GM19455 (cell line): ENCODE measurements at regions not wholly inside any gene's neighbourhood (a gene's known extent, or its start where the extent isn't known, plus 50 kb on each side); places are given as distances from the start of the nearest gene placed in this dataset.

Source experiments
- ATAC-seq: cut with Tn5 transposase; IDR thresholded peaks from one replicate; pipeline ENCODE4 v1.9.1; 2021; ENCODE audit not compliant: unreplicated experiment

GRCh38 chrY:7979770-7980169, 1068.2 kb upstream of the AMELY start:
- ATAC-seq: no peak

DNA sequence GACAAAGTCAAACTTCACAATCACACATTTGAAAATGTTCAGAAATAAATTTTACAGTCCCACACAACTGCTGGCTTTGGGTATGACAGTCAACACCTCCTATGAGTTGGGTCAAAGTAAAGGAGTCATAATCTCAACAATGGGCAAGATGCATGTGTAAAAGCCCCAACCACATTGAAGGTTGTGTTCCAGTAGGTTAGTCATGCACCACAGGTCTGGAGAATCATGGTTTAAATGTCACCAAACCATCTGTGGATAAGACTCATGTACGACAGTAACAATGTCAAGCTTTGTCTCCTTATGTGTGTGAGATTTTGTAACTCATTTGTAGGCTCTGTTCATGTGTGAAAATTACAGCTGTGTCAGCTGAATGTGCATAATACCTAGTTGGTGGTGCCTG, 1065.7 kb upstream of the AMELY start:
- ATAC-seq: no peak

GRCh38 chrY:7968293-7968692, 1056.7 kb upstream of the AMELY start:
- no peak for ATAC-seq

DNA sequence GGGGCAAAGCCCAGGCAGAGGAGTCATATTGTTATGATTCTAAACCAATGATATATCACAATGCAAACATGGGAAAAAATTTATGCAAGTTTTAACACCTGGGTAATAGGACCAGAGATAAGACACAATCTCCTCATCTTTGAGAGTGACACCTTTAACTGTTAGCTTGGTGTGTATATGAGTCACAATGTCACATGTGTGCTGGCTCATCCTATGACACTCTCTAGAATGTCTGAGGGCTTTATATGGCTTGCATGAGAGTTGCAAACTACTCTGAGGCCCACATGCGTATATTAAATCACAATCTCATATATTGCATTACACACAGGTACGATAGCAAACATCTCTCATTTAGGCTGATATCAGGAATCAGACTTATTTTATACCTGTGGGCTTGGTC, 1055.4 kb upstream of the AMELY start:
- ATAC-seq: no peak

- ATAC-seq: no peak
These were observed 1051.8 kb upstream of the AMELY start for GRCh38 chrY:7963393-7963792.

DNA sequence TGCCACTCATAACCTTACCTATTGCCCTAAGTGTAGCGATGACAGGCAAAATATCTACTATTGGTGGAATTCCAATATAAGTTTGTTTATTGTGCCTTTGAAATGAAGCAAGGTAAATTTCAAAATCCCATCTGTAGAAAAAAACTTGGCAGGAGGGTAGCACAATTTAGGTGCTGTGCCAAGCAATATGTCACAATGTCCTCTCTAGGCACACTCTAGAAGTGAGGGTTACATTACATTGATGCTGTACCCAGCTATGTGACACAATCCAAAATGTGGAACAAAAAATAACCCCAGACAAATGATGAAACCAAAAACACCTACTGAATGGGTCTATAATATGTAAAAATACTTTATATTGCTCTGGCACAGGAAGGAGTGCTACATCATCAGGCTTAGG, 1050.8 kb upstream of the AMELY start:
- no peak for ATAC-seq

GRCh38 chrY:7961811-7962210, 1050.3 kb upstream of the AMELY start:
- ATAC-seq: no peak

- no peak for ATAC-seq
These were observed 1046.2 kb upstream of the AMELY start for GRCh38 chrY:7957773-7958172.

- ATAC-seq: no peak
These were observed 1039.8 kb upstream of the AMELY start for GRCh38 chrY:7951187-7951852.

DNA sequence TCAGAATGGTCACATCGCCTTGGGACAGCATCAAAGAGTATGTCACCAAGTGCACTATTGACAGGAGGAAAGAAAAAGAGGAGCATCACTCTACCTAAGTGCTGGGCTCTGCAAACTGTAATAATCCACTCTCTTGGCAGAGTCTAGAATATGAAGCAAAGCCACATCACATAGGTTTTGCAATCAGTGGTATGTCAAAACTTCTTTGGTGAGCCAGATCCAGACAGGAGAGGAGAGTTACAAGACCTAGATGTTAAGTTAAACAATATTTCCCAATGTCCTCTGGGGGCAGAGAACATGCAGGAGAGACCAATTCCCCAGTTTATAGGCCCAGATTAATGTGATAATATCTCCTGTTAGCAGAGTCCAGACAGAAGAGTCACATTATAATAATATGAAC, 1032.6 kb upstream of the AMELY start:
- ATAC-seq: no peak

- ATAC-seq: no peak
These were observed 1031.2 kb upstream of the AMELY start for GRCh38 chrY:7942711-7943110.

- no peak for ATAC-seq
These were observed 1030.3 kb upstream of the AMELY start for GRCh38 chrY:7941856-7942255.

DNA sequence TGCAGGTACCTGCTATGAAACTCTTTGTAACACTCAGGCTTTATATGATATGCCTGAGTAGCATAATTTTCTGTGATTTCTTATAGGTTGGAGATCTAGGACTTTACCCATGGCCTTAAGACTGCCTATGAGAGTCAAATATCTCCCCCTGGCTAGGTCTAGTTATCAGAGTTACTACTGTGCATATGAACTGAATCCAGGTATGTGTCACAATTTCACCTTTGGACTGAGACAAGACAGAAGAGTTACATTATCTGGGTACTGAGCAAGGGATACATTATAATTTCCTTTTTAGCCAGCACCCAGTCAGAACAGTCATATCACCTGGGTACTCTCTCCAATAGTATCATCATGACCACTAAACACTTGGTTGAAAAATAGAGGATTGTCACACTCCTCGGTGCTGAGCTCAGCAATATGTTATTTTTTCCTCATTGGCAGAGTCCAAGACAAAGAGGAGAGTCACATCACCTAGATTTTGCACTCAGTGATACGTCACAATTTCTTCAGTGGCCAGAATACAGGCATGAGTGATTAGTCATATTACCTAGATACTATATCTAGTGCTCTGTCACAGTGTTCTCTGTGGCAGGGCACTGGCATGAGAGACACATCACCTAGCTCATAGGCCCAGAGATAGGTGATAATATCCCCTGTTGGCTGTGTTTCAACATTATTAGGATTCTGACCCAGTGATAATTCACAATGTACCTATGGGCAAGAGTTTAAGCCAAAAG, 1027.6 kb upstream of the AMELY start:
- ATAC-seq: no peak

DNA sequence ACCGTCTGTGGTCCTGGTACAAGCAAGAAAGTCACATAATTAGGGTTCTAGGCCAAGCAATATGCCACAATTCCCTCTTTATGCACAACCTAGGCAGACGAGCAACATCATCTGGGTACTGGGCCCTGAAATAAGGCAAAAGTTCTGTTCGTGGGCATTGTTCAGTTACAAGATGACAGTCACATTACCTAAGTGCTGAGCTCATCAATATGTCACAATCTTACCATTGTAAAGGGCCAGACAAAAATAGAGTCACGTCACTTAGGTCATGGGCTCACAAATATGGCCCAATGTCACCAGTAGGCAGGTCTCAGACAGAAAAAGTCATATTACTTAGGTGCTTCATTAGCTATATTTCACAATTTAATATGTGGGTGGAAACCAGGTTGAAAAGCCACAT, 1025.3 kb upstream of the AMELY start:
- ATAC-seq: no peak

DNA sequence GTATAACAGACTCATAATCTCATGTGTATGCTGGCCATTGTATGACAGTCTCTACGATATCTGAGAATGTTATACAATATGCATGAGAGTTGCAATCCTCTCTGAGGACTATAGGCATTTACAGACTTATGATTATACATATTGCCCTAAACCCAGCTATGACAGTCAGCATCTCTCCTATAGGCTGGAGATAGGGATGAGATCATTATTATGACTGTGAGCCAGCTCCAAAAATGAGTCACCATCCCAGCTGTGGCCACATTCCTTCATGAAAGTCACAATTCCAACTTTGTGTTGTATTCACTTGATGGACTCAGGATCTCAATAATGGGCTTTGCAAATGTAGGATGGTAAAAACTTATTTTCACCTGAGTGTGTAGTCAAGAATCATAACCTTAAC, 1024.5 kb upstream of the AMELY start:
- ATAC-seq: no peak

DNA sequence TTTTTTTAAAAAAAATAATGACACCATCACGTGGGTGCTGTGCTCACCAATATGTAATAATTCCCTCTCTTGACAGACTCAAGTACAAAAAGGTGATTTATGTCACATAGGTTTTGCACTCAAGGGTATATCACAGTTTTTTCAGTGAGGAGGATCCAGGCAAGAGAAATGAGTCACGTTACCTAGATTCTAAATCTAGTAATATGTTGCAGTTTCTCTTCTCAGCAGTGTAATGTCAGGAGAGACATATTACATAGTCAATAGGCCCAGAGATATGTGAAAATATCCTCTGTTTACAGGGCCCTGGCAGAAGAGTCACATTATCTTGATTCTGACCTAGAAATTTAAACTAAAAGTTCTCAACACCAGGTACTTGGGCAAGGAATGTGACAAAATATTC, 1024.1 kb upstream of the AMELY start:
- ATAC-seq: no peak

DNA sequence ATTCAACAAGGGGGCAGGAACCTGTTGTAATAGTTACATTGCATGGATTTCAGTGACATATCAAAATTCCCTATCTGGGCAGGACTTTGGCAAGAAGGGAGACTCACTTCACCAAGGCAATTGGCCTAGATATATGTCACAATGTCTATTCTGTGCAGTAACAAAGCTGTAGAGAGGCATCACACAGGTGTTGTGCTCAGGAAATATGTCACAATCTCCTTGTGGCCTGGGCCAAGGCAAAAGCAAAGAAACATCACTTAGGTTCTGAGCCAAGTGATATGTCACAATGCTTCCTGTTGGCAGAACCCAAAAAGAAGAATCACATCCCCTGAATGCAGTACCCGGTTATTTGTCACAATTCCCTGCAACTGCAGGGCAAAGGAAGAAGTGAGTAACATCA, 1020.9 kb upstream of the AMELY start:
- ATAC-seq: no peak

DNA sequence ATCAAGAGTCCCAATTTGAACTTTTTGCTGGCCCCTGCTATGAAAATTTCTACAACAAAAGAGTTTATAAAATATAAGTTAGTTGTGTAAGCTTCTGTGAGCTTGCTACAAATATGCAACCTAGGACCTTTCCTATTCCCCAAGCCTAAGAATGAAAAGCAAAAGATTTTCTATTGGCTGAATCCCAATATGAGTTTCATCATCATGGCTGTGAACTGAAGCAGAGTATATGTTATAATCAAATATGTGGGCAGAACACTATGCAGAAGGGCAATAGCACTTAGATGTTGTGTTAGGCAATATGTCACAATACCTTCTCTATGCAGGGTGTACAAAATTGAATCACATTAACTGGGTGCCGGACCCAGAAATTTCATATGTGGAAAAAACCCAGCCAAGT, 1018.3 kb upstream of the AMELY start:
- no peak for ATAC-seq

DNA sequence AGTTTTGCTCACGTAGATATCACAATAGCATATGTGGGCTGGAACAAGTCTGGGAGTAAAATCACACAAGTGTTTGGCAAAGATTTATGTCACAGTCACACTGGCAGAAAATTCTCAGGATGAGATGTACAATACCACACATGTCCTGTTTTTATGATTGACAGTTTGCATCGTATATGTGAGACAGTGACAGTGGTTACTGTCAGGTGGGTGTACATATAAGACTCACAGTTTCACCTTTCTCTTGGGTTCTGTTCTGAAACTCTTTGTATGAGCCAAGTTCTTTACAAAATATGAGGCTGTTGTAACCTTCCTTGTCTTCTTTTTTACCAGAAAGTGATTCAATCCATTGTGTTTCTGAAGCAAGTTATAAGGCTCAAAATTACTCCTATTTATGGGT, 1012.5 kb upstream of the AMELY start:
- ATAC-seq: no peak

GRCh38 chrY:7923476-7924017, 1012.0 kb upstream of the AMELY start:
- no peak for ATAC-seq

DNA sequence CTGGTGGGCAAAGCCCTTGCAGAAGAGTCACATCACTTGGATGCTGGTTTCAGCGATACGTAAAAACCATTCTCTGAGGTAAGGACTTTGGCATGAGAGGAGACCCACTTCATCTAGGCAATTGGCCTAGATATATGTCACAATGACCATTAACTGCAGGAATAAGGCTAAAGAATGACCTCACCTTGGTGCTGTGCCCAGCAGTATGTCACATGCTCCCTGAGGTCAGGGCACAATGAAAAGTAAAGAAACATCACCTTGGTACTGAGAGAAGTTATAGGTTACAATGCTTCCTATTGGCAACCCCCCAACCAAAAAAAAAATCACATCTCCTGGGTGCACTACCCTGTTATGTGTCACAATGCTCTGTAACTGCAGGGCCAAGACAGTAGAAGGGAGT, 1008.8 kb upstream of the AMELY start:
- ATAC-seq: no peak

- no peak for ATAC-seq
These were observed 977.0 kb upstream of the AMELY start for GRCh38 chrY:7888506-7888905.

DNA sequence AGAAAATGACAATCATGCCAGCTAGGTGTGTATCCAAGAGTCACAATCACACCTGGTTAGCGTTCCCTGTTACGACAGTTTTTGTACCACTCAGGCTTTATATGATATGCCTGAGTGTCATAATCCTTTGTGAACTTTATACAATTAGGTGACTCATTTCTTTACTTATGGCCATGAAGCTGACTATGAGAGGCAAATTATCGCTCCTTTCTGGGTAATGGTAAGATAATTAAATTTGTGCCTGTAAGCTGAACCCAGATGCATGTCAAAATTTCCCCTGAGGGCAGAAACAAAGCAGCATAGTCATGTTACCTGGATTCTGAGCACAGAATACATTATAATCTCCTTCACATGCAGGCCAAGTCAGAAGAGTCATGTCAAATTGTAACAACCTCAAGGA, 970.1 kb upstream of the AMELY start:
- ATAC-seq: no peak
